ENCODE measurements at regions not wholly inside any gene's neighbourhood (a gene's known extent, or its start where the extent isn't known, plus 50 kb on each side); places are given as distances from the start of the nearest gene placed in this dataset.

DNA sequence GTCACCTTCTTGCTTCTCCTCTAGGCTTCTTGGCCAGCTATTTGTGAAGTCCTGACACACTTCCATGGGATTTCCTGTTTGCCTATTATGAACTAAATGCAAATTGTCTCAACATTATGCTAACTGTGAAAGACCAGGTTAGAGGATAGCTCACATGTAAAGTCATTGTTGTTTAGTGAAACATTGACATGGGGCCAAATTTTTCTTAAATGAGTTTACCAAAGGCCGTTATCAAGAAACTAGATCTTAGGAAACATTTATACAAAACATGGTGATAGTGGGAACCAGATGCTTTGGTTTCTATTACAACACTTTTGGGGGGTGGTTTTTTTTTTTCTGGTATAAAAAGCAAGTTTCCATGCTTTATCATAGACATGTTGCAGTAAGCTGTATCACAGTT, 466.8 kb upstream of the FAM241A start:
- no peak for DNase-seq

- no peak for DNase-seq
These were observed 466.3 kb upstream of the FAM241A start for GRCh38 chr4:111678908-111679307.

- DNase-seq: no peak
These were observed 464.0 kb upstream of the FAM241A start for GRCh38 chr4:111681270-111681669.

GRCh38 chr4:111681751-111682150, 463.5 kb upstream of the FAM241A start:
- no peak for DNase-seq

- DNase-seq: no peak
These were observed 460.0 kb upstream of the FAM241A start for GRCh38 chr4:111685205-111685604.

GRCh38 chr4:111689214-111689613, 456.0 kb upstream of the FAM241A start:
- no peak for DNase-seq

- DNase-seq: no peak
These were observed 455.5 kb upstream of the FAM241A start for GRCh38 chr4:111689731-111690130.

GRCh38 chr4:111693758-111694157, 451.5 kb upstream of the FAM241A start:
- no peak for DNase-seq

GRCh38 chr4:111695677-111696076, 449.6 kb upstream of the FAM241A start:
- DNase-seq: no peak

- DNase-seq: no peak
These were observed 448.7 kb upstream of the FAM241A start for GRCh38 chr4:111696505-111696904.

GRCh38 chr4:111697176-111697942, 447.9 kb upstream of the FAM241A start:
- DNase-seq: no peak

DNA sequence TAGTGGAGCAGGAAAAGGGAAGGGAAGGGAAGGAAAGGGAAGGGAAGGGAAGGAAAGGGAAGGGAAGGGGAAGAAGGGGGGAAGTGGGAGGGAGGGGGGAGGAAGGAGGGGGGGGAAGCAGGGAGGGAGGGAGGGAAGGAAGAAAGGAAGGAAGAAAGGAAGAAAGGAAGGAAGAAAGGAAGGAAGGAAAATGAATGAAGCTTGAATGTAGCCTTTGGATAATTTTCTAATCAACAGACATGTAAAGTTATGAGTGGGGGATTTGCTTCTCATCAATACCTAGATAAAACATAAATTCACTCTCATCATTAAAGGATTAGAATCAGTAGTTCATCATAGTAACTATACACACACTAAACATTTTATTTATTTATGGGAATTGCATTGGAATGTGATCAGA, 446.9 kb upstream of the FAM241A start:
- DNase-seq: no peak

DNA sequence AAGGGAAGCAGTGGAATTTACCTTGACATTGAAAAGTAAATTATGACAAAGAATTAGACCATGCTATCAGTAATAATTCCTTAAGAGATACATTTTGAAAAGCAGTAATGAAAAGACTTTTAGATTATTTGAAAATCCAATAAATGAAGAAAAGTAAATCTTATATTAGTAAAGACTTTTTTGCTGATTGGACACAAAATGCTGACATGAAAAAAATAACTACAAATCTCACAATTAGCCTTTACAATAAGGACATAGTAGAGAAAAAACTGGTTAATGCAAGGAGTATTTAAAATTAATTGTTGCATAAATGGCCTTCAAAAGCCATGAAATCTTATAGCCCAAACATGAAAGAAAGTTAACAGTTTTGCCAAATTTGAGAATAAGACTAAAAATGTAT, 446.1 kb upstream of the FAM241A start:
- DNase-seq: no peak

- DNase-seq: no peak
These were observed 444.2 kb upstream of the FAM241A start for GRCh38 chr4:111701102-111701501.

- no peak for DNase-seq
These were observed 437.8 kb upstream of the FAM241A start for GRCh38 chr4:111707491-111707890.

GRCh38 chr4:111712093-111712677, 433.1 kb upstream of the FAM241A start:
- no peak for DNase-seq

DNA sequence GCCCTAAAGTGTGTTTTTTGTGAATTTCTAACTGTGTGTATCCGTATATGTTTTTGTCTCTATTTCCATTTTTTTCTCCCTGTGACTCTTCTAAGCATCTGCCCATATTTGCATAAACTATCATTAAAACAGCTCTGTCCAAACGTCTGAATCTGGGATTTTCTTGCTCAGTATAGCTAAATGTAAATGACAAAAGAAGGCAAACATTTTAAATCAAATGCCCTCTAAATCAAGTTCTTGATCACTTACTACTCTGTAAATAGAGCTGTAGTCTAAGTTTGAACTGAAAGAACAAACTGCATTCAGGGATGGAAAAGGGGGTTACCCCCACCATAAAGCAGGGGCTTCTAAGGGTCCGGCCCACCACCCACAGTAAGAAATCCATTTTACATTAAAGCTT, 432.0 kb upstream of the FAM241A start:
- no peak for DNase-seq

DNA sequence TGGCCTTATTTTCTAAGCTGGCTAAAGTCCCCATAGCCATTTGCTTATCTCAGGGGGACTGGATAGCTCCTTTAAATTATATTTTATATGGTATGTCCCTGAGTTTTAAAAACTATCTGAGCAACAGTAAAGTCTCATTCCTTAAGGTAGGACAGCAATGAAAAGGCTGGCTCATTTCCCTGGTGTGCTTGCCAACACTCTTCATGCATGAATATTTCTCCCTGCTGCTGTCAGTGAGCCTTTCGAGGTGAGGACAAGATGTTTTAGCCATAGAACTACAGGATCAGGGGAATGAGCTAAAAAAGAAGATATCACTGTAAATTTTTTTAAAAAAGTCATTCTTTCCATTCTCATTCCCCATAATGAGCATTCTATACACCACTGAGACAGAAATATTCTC, 427.3 kb upstream of the FAM241A start:
- DNase-seq: no peak

GRCh38 chr4:111718763-111719559, 426.3 kb upstream of the FAM241A start:
- no peak for DNase-seq

DNA sequence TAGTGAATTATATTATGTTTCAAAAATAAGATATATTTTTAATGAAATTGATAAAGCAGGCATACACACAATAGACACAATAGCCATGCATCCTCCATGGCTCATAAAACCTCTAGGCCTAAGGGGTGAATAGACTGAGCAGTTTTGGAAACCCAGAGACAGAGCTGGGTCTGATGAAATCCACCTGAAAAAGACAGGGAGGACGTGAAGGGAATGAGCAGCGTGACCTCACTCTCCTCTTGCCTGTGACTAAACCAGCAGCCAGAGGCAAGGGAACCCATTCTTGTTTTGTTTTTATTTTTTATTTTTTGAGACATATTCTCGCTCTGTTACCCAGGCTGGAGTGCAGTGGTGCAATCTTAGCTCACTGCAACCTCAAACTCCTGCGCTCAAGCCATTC, 424.4 kb upstream of the FAM241A start:
- DNase-seq: no peak

GRCh38 chr4:111722213-111722720, 423.0 kb upstream of the FAM241A start:
- no peak for DNase-seq

GRCh38 chr4:111736516-111736915, 408.7 kb upstream of the FAM241A start:
- no peak for DNase-seq

DNA sequence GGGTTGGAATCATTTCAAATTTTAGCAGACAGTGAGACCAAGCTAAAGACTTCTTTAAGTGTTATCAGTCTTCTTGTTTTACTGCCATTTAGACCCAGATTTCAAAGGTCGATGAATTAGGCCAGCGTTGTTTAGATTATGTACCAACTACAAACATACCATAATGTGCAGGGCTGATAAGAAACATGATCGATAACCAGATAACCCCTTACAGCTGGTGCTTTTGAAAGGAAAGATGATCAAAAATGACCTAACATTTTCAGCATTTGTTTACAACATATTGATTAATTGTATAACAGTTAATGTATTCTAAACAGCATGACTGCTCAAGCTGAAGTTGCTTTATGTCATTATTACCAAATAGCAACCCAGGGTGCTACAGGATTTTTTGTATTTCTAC, 400.4 kb upstream of the FAM241A start:
- no peak for DNase-seq
